Activated CD4-positive, alpha-beta memory T cell treated with anti-CD3 and anti-CD28 coated beads for 36 hours (primary cell): ENCODE measurements at regions not wholly inside any gene's neighbourhood (a gene's known extent, or its start where the extent isn't known, plus 50 kb on each side); places are given as distances from the start of the nearest gene placed in this dataset.
A peak's percentile ranks its signal among the peaks of the same experiment; 100 is the strongest.
"Not testable (repeated sequence)": the region's sequence is repeated elsewhere in the genome, so short reads cannot be mapped to it uniquely, and the experiment has no call there.

Experiments
- CTCF ChIA-PET: fragments of 350-600 bp; sonication (Branson Sonifier 250); formaldehyde crosslinking; loops from one replicate; lab custom pipeline; 2021; ENCODE audit warnings: antibody characterized with exemption, inconsistent platforms; lab: Charles Lee
- POLR2A ChIA-PET: fragments of 350-600 bp; sonication (Branson Sonifier 250); formaldehyde crosslinking; loops from one replicate; lab custom pipeline; 2021; ENCODE audit warnings: antibody characterized with exemption; lab: Charles Lee
- DNase-seq: peaks from one replicate; pipeline ENCODE4 v3.0.0-alpha.2; 2020
- H3K27ac Mint-ChIP-seq: one replicate; pipeline ENCODE4 v1.8.0; 2021; ENCODE audit warnings: mixed read lengths
- H3K27me3 Mint-ChIP-seq: one replicate; pipeline ENCODE4 v1.8.0; 2021; ENCODE audit warnings: mixed read lengths
- H3K36me3 Mint-ChIP-seq: one replicate; pipeline ENCODE4 v1.8.0; 2021; ENCODE audit warnings: mixed read lengths
- H3K4me1 Mint-ChIP-seq: one replicate; pipeline ENCODE4 v1.8.0; 2021; ENCODE audit warnings: low read depth, mixed read lengths
- H3K4me3 Mint-ChIP-seq: one replicate; pipeline ENCODE4 v1.8.0; 2021; ENCODE audit warnings: mild to moderate bottlenecking, mixed read lengths
- H3K9me3 Mint-ChIP-seq: one replicate; pipeline ENCODE4 v1.8.0; 2021; ENCODE audit warnings: mixed read lengths
- intact Hi-C: fragments of 100-400 bp; cut with micrococcal nuclease; formaldehyde crosslinking; loops from one replicate; pipeline ENCODE4 v1.15.1; 2023

GRCh38 chr5:77906806-77907205 is 130.7 kb upstream of the TBCA start:
- Mint-ChIP-seq H3K4me3 (no peak overlapping the region), H3K27ac (no peak overlapping the region), H3K4me1 (no peaks in the 10 kb centered on the region), H3K36me3 (no peaks in the 10 kb centered on the region), H3K27me3 (peaks cover 5% of the 10 kb centered on the region), H3K9me3 (no peaks in the 10 kb centered on the region)
- ChIA-PET CTCF (interaction anchor here (1.1 kb wide), 1 partner anchor 102 kb away, joined by 3 read pairs; no protein-coding TSS in a partner anchor), POLR2A (no interaction called here)
- DNase-seq: no peak
- intact Hi-C loops: no loop called here

DNA sequence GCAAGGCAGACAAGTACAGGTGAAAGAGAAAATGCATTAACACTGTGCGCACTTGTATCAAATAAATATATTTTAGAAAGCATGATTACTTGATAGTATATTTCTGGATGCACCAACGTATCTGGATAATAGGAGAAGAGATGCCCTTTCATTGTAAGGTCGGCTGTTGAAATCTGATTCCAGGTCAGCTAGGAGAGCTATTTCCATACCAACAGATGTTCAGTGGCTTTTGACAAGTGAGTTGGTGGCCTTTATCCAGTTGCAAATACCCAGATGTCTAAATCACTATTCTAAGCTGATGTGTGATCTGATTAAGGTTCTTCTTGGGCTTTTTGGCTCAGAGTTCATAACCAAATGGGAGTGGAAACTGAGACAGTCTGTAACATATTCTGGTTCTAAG is 128.2 kb upstream of the TBCA start:
- Mint-ChIP-seq H3K9me3 (no peaks in the 10 kb centered on the region), H3K36me3 (no peaks in the 10 kb centered on the region), H3K4me1 (no peaks in the 10 kb centered on the region), H3K27me3 (peaks cover 3% of the 10 kb centered on the region), H3K27ac (no peak overlapping the region), H3K4me3 (no peak overlapping the region)
- POLR2A ChIA-PET: no interaction called here
- intact Hi-C loops: no loop called here
- DNase-seq: no peak
- CTCF ChIA-PET: no interaction called here

GRCh38 chr5:77900691-77901090 is 124.6 kb upstream of the TBCA start:
- Mint-ChIP-seq H3K36me3 (no peaks in the 10 kb centered on the region), H3K27me3 (no peaks in the 10 kb centered on the region), H3K27ac (no peak overlapping the region), H3K9me3 (no peaks in the 10 kb centered on the region), H3K4me3 (no peak overlapping the region), H3K4me1 (no peaks in the 10 kb centered on the region)
- no peak for DNase-seq
- CTCF ChIA-PET: no interaction called here
- intact Hi-C loops: no loop called here
- POLR2A ChIA-PET: no interaction called here

GRCh38 chr5:77898385-77898784 is 122.2 kb upstream of the TBCA start:
- no peak for DNase-seq
- POLR2A ChIA-PET: no interaction called here
- no peak overlapping the region for H3K4me3 Mint-ChIP-seq
- H3K4me1 Mint-ChIP-seq: peaks cover 4% of the 10 kb centered on the region
- no peaks in the 10 kb centered on the region for H3K27me3 Mint-ChIP-seq
- intact Hi-C loops: no loop called here
- CTCF ChIA-PET: no interaction called here
- H3K36me3 Mint-ChIP-seq: no peaks in the 10 kb centered on the region
- H3K27ac Mint-ChIP-seq: no peak overlapping the region
- no peaks in the 10 kb centered on the region for H3K9me3 Mint-ChIP-seq

- no peak overlapping the region for H3K4me3 Mint-ChIP-seq
- no peaks in the 10 kb centered on the region for H3K9me3 Mint-ChIP-seq
- intact Hi-C loops: no loop called here
- DNase-seq: no peak
- no peaks in the 10 kb centered on the region for H3K36me3 Mint-ChIP-seq
- ChIA-PET CTCF (no interaction called here), POLR2A (no interaction called here)
- H3K27ac Mint-ChIP-seq: no peak overlapping the region
- H3K27me3 Mint-ChIP-seq: no peaks in the 10 kb centered on the region
- peaks cover 4% of the 10 kb centered on the region for H3K4me1 Mint-ChIP-seq
Measured at GRCh38 chr5:77896338-77896737, 120.2 kb upstream of the TBCA start.

DNA sequence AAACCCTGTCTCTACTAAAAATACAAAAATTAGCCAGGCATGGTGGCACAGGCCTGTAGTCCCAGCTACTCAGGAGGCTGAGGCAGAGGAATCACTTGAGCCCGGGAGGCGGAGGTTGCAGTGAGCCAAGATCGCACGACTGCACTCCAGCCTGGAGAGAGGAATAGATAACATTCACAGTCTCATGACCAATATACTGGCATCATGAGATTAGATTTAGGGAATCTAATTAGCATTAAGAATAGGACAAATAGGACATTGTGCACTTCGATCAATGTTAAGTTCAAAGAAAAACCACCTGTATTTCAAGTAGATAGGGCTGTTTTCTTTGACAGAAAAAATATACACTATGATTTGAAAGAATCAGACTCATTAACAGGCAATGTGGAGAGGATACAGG is 118.0 kb upstream of the TBCA start:
- CTCF ChIA-PET, H3K4me3 Mint-ChIP-seq, POLR2A ChIA-PET, DNase-seq, H3K36me3 Mint-ChIP-seq, H3K9me3 Mint-ChIP-seq, H3K27ac Mint-ChIP-seq, intact Hi-C loops, H3K27me3 Mint-ChIP-seq, H3K4me1 Mint-ChIP-seq: not testable (repeated sequence)

GRCh38 chr5:77893225-77893860 is 117.2 kb upstream of the TBCA start:
- Mint-ChIP-seq H3K4me3 (no peak overlapping the region), H3K27ac (no peak overlapping the region), H3K36me3 (no peaks in the 10 kb centered on the region), H3K9me3 (no peaks in the 10 kb centered on the region), H3K4me1 (peaks cover 4% of the 10 kb centered on the region), H3K27me3 (no peaks in the 10 kb centered on the region)
- DNase-seq: peak; percentile 29
- intact Hi-C loops: no loop called here
- ChIA-PET CTCF (no interaction called here), POLR2A (no interaction called here)

DNA sequence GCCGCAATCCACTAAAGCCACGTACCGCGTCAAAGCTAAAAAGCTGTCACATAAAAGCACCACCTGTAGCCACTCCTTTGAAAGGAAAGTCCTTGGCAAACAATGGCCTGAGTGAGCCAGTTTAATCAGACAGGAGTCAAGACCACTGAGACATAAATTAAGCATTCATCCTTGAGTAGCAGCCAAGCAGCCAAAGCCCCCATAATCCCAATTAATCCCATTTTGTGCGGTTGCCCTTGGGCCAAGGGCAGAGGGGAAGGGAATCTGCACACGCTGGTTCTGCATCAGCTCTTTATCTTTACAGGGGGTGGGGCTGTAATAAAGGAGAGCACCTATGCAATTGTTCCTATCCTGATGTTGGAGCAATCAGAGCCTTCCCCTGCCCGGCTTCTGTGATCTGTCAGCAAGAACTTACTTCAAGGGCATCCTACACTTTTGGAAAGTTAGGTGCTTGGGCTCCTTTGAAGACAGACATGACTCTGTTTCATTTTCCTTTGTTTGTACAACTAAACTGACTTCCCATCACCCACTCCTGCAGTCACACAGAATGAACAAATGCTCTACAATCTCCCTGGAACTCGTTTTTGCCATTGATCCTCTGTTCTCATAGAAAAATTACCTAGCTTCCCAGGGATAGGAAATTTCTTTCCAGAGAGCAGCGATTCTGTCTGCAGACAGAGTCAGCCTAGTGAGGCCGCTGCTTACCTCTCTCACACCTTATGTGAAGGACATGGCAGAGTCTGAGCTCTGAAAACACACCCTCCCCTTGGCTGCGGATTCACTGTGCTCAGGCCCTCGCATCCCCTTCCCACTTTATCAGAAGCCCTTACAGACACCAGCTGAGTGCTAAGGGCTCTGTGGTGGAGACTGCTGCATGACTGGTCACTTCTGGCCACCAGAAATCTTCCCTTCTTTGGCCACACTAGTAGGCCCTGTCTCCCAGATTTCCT is 116.2 kb upstream of the TBCA start:
- POLR2A ChIA-PET: interaction anchor here (1.6 kb wide), 1 partner anchor 9 kb away, joined by 4 read pairs; no protein-coding TSS in a partner anchor
- no peak overlapping the region for H3K27ac Mint-ChIP-seq
- intact Hi-C loops: no loop called here

GRCh38 chr5:77885519-77885918 is 109.4 kb upstream of the TBCA start:
- Mint-ChIP-seq H3K27ac (no peak overlapping the region), H3K9me3 (no peaks in the 10 kb centered on the region), H3K36me3 (no peaks in the 10 kb centered on the region), H3K4me1 (peaks cover 24% of the 10 kb centered on the region), H3K4me3 (no peak overlapping the region), H3K27me3 (peaks cover 15% of the 10 kb centered on the region)
- no peak for DNase-seq
- intact Hi-C loops: no loop called here
- ChIA-PET CTCF (no interaction called here), POLR2A (no interaction called here)

More for the DNA sequence above, 116.2 kb upstream of the TBCA start:
- CTCF ChIA-PET: no interaction called here
- Mint-ChIP-seq H3K36me3 (no peaks in the 10 kb centered on the region), H3K27me3 (no peaks in the 10 kb centered on the region), H3K4me3 (no peak overlapping the region), H3K4me1 (peaks cover 4% of the 10 kb centered on the region), H3K9me3 (no peaks in the 10 kb centered on the region)
- no peak for DNase-seq

DNA sequence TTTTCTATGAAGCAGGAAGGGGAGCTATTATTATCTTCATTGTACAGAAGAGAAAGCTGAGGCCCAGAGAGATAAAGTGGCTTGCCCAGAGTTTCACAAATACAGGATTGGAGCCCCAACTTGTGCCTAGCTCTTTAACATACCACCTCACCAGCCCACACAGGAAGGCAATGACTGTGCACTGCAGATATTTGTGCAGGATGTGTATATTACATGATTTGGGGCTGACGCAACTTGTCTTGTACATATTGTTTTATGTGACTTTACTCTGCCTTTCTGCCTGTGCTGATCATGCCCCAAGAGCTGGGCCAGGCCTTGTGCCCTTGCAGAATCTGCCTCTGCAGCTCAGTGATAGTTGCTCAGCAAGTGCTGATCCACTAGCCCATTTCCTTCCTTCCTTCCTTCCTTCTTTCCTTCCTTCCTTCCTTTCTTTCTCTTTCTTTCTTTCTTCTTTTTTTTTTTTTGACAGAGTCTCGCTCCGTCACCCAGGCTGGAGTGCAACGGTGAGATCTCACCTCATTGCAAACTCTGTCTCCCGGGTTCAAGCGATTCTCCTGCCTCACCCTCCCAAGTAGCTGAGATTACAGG is 106.6 kb upstream of the TBCA start:
- no peaks in the 10 kb centered on the region for H3K36me3 Mint-ChIP-seq
- CTCF ChIA-PET: no interaction called here
- intact Hi-C loops: no loop called here
- POLR2A ChIA-PET: interaction anchor here (1.1 kb wide), 1 partner anchor 9 kb away, joined by 4 read pairs; no protein-coding TSS in a partner anchor
- H3K9me3 Mint-ChIP-seq: no peaks in the 10 kb centered on the region
- peaks cover 15% of the 10 kb centered on the region for H3K27me3 Mint-ChIP-seq
- peak overlapping the region; percentile 85 for H3K27ac Mint-ChIP-seq
- peak; percentile 74 for DNase-seq
- H3K4me3 Mint-ChIP-seq: no peak overlapping the region
- H3K4me1 Mint-ChIP-seq: peaks cover 30% of the 10 kb centered on the region

DNA sequence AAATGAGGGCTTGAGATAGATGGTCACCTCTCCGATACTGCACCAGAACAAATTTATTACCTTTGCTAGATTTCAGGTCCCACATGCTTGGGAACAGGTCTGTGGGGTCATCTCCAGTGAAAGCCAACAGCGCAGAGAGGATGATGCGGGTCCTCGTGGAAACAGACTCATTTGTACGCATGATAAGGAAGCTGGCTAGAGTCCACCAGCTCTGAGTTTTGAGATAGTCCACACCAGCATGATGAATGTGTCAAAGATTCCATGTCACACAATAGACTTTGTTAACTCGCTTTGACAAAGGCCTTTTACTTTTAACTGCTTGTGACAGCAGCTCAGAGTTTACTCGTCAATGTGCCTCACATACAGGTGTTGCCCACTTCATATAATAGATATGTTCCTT is 105.4 kb upstream of the TBCA start:
- CTCF ChIA-PET: no interaction called here
- intact Hi-C loops: no loop called here

More for the DNA sequence above, 105.4 kb upstream of the TBCA start:
- DNase-seq: no peak
- POLR2A ChIA-PET: interaction anchor here (1.5 kb wide), 1 partner anchor 218 kb away, joined by 5 read pairs; no protein-coding TSS in a partner anchor
- H3K36me3 Mint-ChIP-seq: no peaks in the 10 kb centered on the region
- peaks cover 34% of the 10 kb centered on the region for H3K4me1 Mint-ChIP-seq
- peak overlapping the region; percentile 85 for H3K27ac Mint-ChIP-seq
- no peaks in the 10 kb centered on the region for H3K9me3 Mint-ChIP-seq
- H3K27me3 Mint-ChIP-seq: peaks cover 15% of the 10 kb centered on the region
- H3K4me3 Mint-ChIP-seq: no peak overlapping the region
